ENCODE measurements at regions not wholly inside any gene's neighbourhood (a gene's known extent, or its start where the extent isn't known, plus 50 kb on each side); places are given as distances from the start of the nearest gene placed in this dataset.
"Not testable (repeated sequence)": the region's sequence is repeated elsewhere in the genome, so short reads cannot be mapped to it uniquely, and the experiment has no call there.

DNA sequence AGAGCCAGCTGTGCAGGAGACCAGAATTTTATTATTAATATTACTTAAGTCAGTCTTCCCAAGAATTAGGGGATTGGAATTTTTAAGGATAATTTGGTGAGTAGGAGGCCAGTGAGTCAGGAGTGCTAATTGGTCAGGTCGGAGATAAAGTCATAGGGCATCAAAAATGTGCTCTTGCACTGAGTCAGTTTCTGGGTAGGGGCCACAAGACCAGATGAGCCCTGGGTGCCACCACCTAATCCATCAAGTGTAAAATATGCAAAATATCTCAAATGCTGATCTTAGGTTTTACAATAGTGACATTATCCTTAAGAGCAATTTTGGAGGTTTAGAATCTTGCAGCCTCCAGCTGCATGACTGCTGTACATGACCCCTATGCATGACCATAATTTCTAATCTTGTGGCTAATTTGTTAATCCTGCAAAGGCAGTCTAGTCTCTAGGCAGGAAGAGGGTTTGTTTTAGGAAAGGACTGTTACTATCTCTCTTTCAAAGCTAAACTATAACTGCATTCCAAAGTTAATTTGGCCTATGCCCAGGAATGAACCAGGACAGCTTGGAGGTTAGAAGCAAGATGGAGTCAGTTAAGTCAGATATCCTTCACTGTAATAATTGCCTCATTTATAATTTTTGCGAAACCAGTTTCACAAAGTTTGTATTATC, 215.9 kb downstream of the RNF152 start:
- no peak for DNase-seq

DNA sequence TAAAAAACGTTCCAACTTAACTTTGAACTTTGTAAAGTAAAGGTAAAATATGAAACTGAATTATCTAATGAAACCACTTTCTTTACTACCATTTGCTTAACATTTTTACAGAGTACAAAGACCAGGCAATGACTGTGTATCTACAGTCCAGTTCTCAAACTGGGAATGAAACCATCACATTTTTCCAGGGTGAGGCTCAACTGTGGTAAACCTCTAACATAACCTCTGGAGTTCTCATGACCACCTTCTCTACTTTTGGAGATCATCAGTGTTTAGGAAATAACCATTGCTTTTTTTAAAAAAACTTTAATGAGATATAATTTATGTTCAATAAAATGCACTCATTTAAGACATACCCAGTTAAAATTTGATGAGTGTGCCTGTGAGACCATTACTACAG, 223.5 kb downstream of the RNF152 start:
- no peak for DNase-seq

- no peak for DNase-seq
Observed at GRCh38 chr18:61666876-61667590, 225.8 kb downstream of the RNF152 start.

DNA sequence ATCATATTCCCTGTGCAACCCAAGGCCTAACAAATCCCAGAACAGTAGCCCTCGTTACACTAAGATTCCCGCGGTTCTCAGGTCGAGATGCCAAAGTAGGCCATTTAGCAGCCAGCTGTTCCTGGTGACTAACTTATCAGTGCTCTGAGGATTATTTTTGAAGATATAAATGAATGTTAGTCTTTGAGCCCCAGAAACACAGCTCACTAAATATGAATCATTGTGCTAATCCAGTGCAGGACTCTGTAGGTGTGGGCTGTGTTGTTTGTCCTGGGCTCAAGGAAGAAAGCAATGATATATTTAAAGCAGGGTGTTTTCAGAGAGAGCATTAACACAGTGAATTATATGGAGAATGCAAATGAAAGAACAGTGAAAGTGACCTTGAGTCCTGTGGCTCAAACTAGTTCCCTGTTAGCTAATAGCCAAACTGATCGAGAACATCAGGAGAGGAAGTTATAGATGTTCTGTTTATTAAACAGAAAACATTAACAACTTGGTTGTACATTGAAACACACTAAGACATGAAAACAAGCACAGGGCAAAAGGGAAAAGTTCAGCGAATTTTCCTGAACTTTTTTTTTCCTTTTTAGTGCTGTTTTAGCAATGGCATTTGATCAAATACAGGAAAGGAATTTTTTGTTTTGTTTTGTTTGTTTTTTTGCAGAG, 228.3 kb downstream of the RNF152 start:
- DNase-seq: no peak

DNA sequence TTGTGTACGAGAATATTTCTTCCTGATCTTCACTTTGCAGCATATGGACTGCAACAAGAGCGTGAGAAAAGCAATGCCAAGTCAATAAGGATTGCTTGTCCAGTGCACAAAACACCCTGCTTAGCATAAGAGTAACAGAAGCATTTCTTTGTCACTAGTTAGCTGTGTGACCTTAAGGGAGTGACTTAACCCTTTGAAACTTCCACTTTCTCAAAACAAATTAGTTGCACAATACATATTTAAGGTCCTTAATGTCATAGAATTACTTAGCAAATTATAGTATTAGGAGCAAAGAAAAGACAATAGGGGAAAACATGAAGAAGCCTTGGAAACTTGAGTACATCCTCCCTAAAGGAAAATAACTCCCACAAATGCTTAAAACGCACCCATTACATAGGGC, 230.1 kb downstream of the RNF152 start:
- DNase-seq: no peak

- no peak for DNase-seq
Observed at GRCh38 chr18:61658431-61658830, 234.4 kb downstream of the RNF152 start.

- DNase-seq: no peak
Observed at GRCh38 chr18:61657066-61657732, 235.6 kb downstream of the RNF152 start.

DNA sequence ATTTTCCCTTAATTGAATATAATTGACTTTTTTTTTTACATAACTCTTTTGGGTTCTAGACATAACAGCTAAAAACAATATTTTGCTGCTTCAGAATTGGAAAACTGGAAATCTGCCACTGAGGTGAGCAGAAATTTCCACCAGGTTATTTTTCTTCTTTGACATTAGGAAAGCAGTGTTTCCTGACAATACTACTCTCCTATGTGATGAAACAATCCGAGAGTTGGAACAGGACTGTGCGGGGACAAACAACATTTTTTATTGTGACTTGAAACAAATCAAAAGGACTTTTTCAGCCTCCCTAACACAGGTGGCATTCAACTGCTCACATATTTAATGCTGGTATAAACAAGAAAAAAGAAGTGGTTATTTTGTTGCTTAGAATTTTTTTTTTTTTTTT, 237.2 kb downstream of the RNF152 start:
- DNase-seq: no peak

DNA sequence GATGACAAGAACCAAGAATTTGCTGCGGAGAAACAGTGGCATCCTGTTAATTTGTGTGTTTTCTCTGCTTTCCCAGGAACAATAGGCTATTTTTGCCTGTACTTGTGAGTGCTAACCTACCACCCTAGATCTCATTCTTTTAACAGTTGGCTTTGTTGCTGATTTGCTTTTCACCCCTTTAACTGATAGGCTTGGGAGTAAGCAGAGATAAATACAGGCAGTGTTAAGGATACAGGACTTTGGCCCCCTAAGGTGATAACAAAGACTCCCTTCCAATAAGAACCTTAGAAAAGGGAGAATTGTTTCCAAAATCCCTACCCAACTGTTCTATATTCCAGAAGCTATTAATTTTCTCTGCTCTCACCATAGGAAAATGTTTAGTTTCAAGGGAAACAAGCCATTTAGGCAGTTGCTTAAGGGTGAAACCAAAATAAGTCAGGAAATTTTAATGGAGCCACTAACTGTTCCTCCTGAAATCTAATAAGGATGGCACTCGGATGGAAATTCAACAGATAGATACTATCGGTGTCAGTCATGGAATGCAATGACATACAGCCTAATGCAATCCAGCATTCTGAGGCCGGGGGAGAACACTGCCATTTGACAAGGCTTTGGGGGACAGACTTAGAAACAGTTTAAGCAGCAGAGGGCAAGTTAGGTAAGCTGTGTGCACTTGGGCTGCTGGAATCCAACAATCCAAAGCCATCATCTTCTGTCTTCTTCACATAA, 238.8 kb downstream of the RNF152 start:
- DNase-seq: no peak

GRCh38 chr18:61651880-61652268, 240.9 kb downstream of the RNF152 start:
- DNase-seq: no peak

GRCh38 chr18:61651145-61651879, 241.5 kb downstream of the RNF152 start:
- DNase-seq: no peak

DNA sequence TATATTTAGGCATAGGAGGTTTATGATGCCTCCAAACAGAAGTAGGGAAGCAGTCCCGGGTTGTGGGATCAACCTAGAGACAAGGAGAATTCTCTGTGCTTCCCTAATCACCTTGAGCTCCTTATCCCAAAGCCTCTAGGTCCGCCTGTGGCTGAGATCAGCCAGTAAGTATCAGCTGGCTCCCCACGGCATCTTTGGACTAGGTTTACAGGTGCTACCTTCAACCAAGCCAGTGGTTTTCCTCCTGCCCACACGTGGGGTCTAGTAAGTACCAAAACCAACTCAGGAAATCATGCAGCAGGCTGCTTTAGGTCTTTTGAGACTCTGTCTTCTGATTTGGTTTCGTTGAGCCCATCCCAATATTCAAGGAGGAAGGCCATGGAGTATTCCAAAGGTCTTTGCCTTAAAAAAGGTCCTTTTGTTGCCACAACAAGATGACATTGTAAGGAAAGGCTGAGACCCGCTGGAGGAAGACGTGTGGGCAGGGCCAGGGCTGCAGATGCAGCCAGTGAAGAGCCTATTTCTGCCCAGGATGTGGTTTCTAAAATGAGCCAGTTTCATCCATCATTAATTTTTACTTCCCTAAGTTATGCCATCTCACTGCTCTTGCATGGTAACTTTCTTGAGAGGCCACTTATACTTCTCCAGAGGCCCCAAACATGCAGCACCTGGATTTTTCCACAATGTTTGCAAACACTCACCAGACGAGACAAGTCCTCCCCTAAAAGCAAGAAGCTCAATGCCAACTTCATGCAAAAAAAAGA, 248.7 kb downstream of the RNF152 start:
- no peak for DNase-seq

DNA sequence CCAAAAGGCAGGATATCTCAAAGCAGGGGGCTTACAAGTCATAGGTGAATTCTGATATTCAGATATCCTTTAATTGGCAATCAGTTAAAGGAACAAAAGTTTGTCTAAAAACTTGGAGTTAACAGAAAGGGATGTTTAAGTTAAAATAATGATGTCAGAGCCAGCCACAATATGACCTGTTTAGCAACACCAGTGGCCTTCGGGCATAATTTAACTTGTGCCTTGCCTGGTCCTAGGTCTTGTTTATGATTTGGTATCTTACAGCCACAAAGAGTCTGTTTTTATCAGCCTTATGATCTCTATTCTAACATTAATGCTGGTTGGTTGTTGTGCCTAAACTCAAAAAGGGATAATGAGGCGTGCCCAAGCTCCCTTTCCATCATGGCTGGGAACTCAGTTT, 252.9 kb downstream of the RNF152 start:
- no peak for DNase-seq

DNA sequence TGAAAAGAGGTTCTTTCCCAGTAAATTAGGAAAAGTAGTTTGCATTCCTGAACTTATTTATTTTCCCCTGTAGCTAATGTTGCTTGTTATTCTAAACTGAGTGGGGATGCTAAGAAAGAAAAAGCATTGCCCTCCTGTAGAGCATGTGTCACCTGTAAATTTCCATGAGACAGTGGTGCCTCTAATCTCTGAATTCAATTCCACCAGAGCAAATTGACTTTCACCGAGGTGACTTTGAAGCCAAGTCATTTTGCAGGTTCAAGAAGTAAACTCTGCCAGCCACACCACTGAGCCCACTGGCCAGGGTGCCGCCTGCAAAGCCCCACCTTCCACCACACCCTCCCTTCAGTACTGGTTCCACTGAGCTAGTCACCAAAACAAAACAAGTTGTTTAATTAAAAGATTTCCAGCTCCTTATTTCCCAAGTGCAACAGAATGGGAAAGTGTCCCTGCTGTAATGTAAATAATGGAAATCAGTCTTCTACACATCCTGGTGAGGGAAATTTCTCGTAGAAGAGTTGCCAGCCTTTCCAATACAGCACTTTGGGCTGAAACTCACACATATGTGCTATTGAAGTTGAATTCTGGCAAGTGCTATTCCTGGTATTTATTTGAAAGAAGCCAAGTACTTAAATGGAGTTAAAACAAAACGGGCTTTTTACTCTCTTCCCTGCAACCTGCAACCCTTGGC, 254.8 kb downstream of the RNF152 start:
- no peak for DNase-seq

DNA sequence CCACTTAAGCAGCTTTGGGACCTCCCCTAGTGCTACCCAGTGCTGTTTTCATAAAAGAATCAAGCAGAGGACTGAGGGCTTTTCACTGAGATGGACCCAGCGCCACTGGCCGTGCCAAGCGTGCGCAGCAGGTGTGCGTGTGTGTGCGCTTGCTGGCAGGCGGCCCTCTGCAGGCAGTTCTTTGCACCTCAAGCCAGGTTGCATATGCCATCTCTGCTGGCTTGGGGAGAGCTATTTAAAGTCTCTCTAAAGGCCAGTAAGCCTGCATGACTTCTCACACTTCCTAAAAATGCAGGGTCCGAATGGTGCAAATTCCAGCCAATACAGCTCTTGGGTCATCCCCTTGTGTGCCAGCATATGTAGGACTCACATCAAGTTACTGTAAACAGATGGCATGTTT, 255.5 kb downstream of the RNF152 start:
- peak; percentile 17 for DNase-seq

GRCh38 chr18:61635901-61636528, 256.8 kb downstream of the RNF152 start:
- peak; percentile 83 for DNase-seq

- no peak for DNase-seq
Observed at GRCh38 chr18:61628085-61628484, 264.7 kb downstream of the RNF152 start.

DNA sequence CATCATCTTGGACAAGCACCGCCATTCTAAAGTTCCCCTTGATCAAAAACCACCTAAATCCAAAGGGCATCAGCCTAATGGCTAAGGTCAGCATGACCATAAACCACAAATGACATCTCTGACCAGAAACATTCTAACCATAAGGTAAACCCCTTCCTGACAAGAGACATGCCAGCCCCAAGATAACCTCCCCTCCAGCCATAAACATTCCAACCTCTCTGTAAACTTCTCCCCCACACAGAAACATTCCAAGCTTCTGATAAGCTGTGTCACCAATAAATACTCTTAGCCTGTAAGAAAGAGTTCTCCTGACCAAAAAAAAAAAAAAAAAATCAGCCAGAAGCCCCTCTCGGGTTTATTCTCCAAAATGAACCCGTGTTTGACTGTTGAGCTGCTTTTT, 268.2 kb downstream of the RNF152 start:
- not testable (repeated sequence) for DNase-seq

DNA sequence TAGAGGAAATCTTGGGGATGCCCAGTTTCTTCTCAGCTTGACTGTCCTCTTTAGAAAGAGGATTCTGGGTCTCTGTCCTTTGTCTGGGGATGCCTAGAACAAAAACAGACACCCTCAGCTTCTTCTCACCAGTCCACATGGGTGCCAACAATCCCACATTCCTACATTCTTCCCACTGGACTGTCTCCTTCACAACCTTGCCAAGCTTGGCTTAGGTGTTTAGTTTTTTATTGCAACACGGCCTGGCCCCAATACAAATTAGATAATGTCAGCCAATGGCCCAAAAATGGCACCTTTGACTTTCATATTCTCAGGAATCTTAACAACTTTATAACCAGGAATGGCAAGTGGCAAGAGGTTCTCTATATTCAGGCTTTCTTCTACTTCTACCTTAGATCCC, 273.0 kb downstream of the RNF152 start:
- no peak for DNase-seq

GRCh38 chr18:61618816-61619215, 274.0 kb downstream of the RNF152 start:
- no peak for DNase-seq

Measured in retina (tissue), 1 donor.